Upper lobe of right lung (tissue), 1 donor: ENCODE measurements at regions not wholly inside any gene's neighbourhood (a gene's known extent, or its start where the extent isn't known, plus 50 kb on each side); places are given as distances from the start of the nearest gene placed in this dataset.

ENCODE experiments used
- ATAC-seq: fragments of 200-7000 bp; cut with Tn5 transposase; one replicate; pipeline ENCODE4 v1.9.1; 2020; ENCODE audit warnings: mild to moderate bottlenecking, moderate library complexity
- DNase-seq: peaks from one replicate; pipeline ENCODE4 v3.0.0-alpha.2; 2020
- H3K27ac ChIP-seq: fragments of 200-600 bp; one replicate; pipeline ENCODE4 v1.8.0; 2022
- H3K27me3 ChIP-seq: fragments of 200-600 bp; one replicate; pipeline ENCODE4 v1.8.0; 2022; ENCODE audit warnings: mild to moderate bottlenecking
- H3K36me3 ChIP-seq: fragments of 200-600 bp; one replicate; pipeline ENCODE4 v1.8.0; 2022
- H3K4me1 ChIP-seq: fragments of 200-600 bp; one replicate; pipeline ENCODE4 v1.8.0; 2022
- H3K4me3 ChIP-seq: fragments of 200-600 bp; one replicate; pipeline ENCODE4 v1.8.0; 2022; ENCODE audit warnings: mild to moderate bottlenecking
- H3K9me3 ChIP-seq: fragments of 200-600 bp; one replicate; pipeline ENCODE4 v1.8.0; 2022
- intact Hi-C: fragments of 100-400 bp; cut with DNase I; formaldehyde crosslinking; loops from one replicate; pipeline ENCODE4 v1.11.0; 2022
- TF ChIP-seq, protein P1 (sequence below): fragments of 200-600 bp; IDR thresholded peaks from one replicate; pipeline ENCODE4 v1.8.0; 2022; ENCODE audit warnings: antibody characterized with exemption
- donor health status: DM: no; HTN: yes; CAD: no; lungs with severe emphysema.

GRCh38 chr11:25702417-25702816 lies 629.5 kb upstream of the ANO3 start:
- H3K9me3 ChIP-seq = no peaks in the 10 kb centered on the region
- H3K4me1 ChIP-seq = no peaks in the 10 kb centered on the region
- TF ChIP-seq, protein P1, sequence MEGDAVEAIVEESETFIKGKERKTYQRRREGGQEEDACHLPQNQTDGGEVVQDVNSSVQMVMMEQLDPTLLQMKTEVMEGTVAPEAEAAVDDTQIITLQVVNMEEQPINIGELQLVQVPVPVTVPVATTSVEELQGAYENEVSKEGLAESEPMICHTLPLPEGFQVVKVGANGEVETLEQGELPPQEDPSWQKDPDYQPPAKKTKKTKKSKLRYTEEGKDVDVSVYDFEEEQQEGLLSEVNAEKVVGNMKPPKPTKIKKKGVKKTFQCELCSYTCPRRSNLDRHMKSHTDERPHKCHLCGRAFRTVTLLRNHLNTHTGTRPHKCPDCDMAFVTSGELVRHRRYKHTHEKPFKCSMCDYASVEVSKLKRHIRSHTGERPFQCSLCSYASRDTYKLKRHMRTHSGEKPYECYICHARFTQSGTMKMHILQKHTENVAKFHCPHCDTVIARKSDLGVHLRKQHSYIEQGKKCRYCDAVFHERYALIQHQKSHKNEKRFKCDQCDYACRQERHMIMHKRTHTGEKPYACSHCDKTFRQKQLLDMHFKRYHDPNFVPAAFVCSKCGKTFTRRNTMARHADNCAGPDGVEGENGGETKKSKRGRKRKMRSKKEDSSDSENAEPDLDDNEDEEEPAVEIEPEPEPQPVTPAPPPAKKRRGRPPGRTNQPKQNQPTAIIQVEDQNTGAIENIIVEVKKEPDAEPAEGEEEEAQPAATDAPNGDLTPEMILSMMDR = no peak
- no peaks in the 10 kb centered on the region for H3K36me3 ChIP-seq
- no peak overlapping the region for H3K27ac ChIP-seq
- no peak for DNase-seq
- no peak for ATAC-seq
- no peak overlapping the region for H3K4me3 ChIP-seq
- H3K27me3 ChIP-seq = no peaks in the 10 kb centered on the region
- intact Hi-C loops = no loop called here

DNA sequence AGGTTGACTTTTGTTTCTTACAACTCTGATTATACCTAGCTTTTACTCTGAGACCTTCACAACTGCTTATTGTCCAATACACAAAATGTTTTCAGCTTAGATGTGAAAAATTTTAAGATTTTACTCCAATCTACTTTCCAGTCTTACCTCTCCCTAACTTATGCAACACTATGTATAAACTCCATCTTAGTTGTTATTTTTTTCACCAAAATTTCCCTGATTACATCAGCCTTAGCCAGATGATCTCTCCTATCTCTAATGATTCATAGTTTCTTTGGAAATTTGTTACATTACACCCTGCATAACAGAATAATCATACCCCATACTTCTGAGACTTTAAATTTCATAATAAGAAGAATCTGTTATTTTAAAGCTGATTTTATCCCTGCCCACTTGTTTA lies 621.0 kb upstream of the ANO3 start:
- intact Hi-C loops = no loop called here
- Histone ChIP-seq H3K4me3 (no peak overlapping the region), H3K9me3 (no peaks in the 10 kb centered on the region), H3K36me3 (no peaks in the 10 kb centered on the region), H3K4me1 (no peaks in the 10 kb centered on the region), H3K27me3 (no peaks in the 10 kb centered on the region), H3K27ac (no peak overlapping the region)
- TF ChIP-seq, protein P1 = no peak
- no peak for DNase-seq
- no peak for ATAC-seq

DNA sequence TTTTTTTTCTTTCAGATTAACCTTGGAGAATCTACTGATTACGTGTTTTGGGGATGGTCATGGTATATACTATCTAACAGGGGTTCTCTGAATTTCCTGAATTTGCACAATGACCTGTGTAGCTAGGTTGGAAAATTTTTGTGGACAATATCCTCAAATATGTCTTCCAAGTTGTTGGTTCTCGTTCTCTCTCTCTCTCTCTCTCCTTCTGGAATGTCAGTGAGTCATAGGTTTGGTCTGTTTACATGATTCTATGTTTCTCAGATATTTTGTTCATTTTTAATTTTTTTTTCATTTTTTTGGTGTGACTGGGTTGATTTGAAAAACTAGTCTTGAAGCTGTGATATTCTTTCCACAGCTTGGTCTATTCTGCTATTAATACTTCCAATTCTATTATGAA lies 604.0 kb upstream of the ANO3 start:
- no peaks in the 10 kb centered on the region for H3K4me1 ChIP-seq
- intact Hi-C loops = no loop called here

DNA sequence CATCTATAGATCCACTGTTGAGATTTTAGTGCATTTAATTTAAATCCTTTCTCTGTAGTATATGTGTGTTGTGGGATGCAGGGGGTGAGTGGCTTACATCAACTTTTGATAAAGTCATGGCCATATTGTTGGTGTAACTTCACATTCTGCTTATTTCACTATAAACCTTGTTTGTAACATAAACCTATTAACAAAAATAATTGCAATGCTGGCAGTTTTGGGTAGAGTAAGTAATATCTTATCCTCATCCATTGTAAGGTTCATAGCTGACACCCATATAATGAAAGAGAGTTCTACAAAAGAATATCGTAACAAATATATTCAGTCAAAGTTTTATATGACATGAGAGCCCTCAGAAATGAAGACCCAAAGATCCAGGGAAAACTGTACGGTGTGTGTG lies 601.7 kb upstream of the ANO3 start:
- Histone ChIP-seq H3K4me1 (no peaks in the 10 kb centered on the region), H3K27ac (no peak overlapping the region), H3K36me3 (no peaks in the 10 kb centered on the region), H3K27me3 (no peaks in the 10 kb centered on the region), H3K9me3 (no peaks in the 10 kb centered on the region), H3K4me3 (no peak overlapping the region)
- ATAC-seq = no peak
- intact Hi-C loops = no loop called here
- TF ChIP-seq, protein P1 = no peak
- no peak for DNase-seq

More for the DNA sequence above, 604.0 kb upstream of the ANO3 start:
- H3K4me3 ChIP-seq = no peak overlapping the region
- no peak overlapping the region for H3K27ac ChIP-seq
- ATAC-seq (no peak), DNase-seq (no peak)
- no peaks in the 10 kb centered on the region for H3K36me3 ChIP-seq
- H3K27me3 ChIP-seq = no peaks in the 10 kb centered on the region
- TF ChIP-seq, protein P1 = no peak
- no peaks in the 10 kb centered on the region for H3K9me3 ChIP-seq

DNA sequence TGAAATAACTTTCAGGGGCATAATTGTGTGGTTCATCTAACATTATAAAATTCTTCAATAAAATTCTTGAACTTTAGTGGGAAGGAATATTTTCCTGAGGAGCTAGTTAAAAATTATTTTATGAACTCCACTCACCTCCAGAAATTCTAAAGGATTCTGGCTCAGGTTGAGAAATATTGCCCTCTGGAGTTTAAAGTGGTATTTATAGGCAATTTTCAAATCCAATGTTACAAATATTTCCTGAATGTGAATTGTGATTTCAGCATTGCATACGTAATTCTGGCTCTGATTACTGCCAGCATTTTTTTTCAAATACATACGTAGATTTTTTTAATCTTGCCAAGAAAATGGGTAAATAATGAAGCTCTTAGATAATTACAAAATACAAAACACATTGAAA lies 598.2 kb upstream of the ANO3 start:
- TF ChIP-seq, protein P1 = peak; percentile 19
- Histone ChIP-seq H3K27ac (no peak overlapping the region), H3K36me3 (no peaks in the 10 kb centered on the region), H3K9me3 (no peaks in the 10 kb centered on the region), H3K27me3 (no peaks in the 10 kb centered on the region), H3K4me1 (no peaks in the 10 kb centered on the region), H3K4me3 (no peak overlapping the region)
- DNase-seq = no peak
- no peak for ATAC-seq
- intact Hi-C loops = no loop called here

DNA sequence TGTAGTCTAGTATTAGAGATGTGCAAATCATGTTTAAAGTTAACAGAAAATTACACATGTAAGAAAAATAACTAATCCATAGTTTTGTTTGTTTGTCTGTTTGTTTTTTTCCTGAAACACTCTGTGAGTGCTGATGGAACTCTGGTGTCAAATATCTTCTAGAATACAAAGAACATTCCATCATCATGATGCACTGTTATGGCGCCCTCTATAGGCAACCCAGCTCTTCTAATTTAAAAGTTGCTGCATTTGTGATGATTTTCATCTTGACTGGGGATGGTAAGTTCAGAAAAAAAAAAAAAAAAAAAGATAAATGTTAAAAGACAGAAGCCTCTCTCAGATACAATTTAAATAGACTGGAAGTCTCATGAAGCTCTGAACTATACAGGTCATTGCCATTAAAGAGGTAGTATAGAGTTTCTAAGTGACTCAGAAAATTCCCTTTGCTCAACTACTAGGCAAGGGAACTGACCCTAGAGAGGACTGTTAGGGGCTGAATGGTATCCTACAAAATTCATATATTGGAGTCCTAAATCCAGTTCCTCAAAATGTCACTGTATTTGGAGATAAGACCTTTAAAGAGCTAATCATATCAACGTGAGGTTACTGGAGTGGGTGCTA lies 597.2 kb upstream of the ANO3 start:
- Histone ChIP-seq H3K4me1 (no peaks in the 10 kb centered on the region), H3K27ac (no peak overlapping the region), H3K9me3 (no peaks in the 10 kb centered on the region), H3K36me3 (no peaks in the 10 kb centered on the region), H3K27me3 (no peaks in the 10 kb centered on the region), H3K4me3 (no peak overlapping the region)
- DNase-seq = no peak
- intact Hi-C loops = no loop called here
- ATAC-seq = no peak
- TF ChIP-seq, protein P1 = peak; percentile 22
